ENCODE measurements at regions not wholly inside any gene's neighbourhood (a gene's known extent, or its start where the extent isn't known, plus 50 kb on each side); places are given as distances from the start of the nearest gene placed in this dataset.

GRCh38 chr4:22187203-22187820, 238.7 kb upstream of the KCNIP4 start:
- CTCF ChIA-PET, result no interaction called here
- no peak for DNase-seq
- no peak overlapping the region for H3K27ac ChIP-seq (ENCODE audit: low read depth in 2 of 2, low read length in 1 of 2)

GRCh38 chr4:22181736-22182135, 233.2 kb upstream of the KCNIP4 start:
- Histone ChIP-seq H3K36me3 (replicated peaks in 1 of 2; ENCODE audit: control insufficient read depth in 1 of 2, insufficient read depth in 2 of 2, low read length in 1 of 2) (no peaks in the 10 kb centered on the region), H3K9ac (no peak overlapping the region), H3K27me3 (ENCODE audit: insufficient read depth) (no peaks in the 10 kb centered on the region), H3K79me2 (ENCODE audit: insufficient read depth) (no peaks in the 10 kb centered on the region), H3K27ac (ENCODE audit: low read depth in 2 of 2, low read length in 1 of 2) (no peak overlapping the region), H3K4me3 (ENCODE audit: low read depth in 2 of 2, low read length in 1 of 2) (no peak overlapping the region), H3K4me2 (no peak overlapping the region), H2AFZ (ENCODE audit: low read depth) (no peak overlapping the region), H3F3A (replicated peaks; ENCODE audit: insufficient read depth) (peaks cover 15% of the 10 kb centered on the region), H4K20me1 (ENCODE audit: insufficient read depth) (no peaks in the 10 kb centered on the region), H3K9me3 (no peaks in the 10 kb centered on the region), H3K4me1 (ENCODE audit: control insufficient read depth in 1 of 2, insufficient read depth in 2 of 2, low read depth in 1 of 2, low read length in 1 of 2) (peaks cover 0 to 4% of the 10 kb centered on the region in 2 experiments; a peak in 1 of 4 replicates), H3K9me2 (no peaks in the 10 kb centered on the region)
- CTCF ChIA-PET, result no interaction called here
- DNase-seq, result no peak
- POLR2A ChIA-PET, result no interaction called here
- TF ChIP-seq SMC3 (IDR thresholded peaks at IDR 0.05; ENCODE audit: low read depth, low read length), result no peak
- TF ChIP-seq EP300 (IDR thresholded peaks at IDR 0.05; ENCODE audit: borderline replicate concordance in 1 of 2, low read depth in 1 of 2, low read length in 1 of 2), result no peak
- TF ChIP-seq SIN3A (IDR thresholded peaks at IDR 0.05; ENCODE audit: borderline replicate concordance, low read depth, low read length), result no peak
- no peak for TF ChIP-seq RFX5 (IDR thresholded peaks at IDR 0.05; ENCODE audit: low read length)
- TF ChIP-seq GABPA (IDR thresholded peaks at IDR 0.05; ENCODE audit: low read depth), result no peak
- no peak for TF ChIP-seq MEF2A (IDR thresholded peaks at IDR 0.05; ENCODE audit: borderline replicate concordance, low read depth)
- TF ChIP-seq NFIC (IDR thresholded peaks at IDR 0.05; ENCODE audit: borderline replicate concordance), result no peak
- no peak for TF ChIP-seq EZH2phosphoT487 (IDR thresholded peaks at IDR 0.05; ENCODE audit: borderline replicate concordance, low read depth)
- no peak for TF ChIP-seq FOSL2 (IDR thresholded peaks at IDR 0.05; ENCODE audit: borderline replicate concordance, low read depth)

More at GRCh38 chr4:22187203-22187820, 238.7 kb upstream of the KCNIP4 start:
- 48% methylated on average over 2 of the region's 2 CpGs for WGBS (ENCODE audit: low lambda C conversion rate)
- Histone ChIP-seq H3K9me2 (no peaks in the 10 kb centered on the region), H3K4me3 (ENCODE audit: low read depth in 2 of 2, low read length in 1 of 2) (no peak overlapping the region), H3K9ac (no peak overlapping the region), H3K27me3 (ENCODE audit: insufficient read depth) (no peaks in the 10 kb centered on the region), H4K20me1 (ENCODE audit: insufficient read depth) (no peaks in the 10 kb centered on the region), H2AFZ (ENCODE audit: low read depth) (no peak overlapping the region), H3K9me3 (no peaks in the 10 kb centered on the region), H3F3A (replicated peaks; ENCODE audit: insufficient read depth) (peaks cover 9% of the 10 kb centered on the region), H3K79me2 (ENCODE audit: insufficient read depth) (no peaks in the 10 kb centered on the region), H3K4me2 (no peak overlapping the region), H3K4me1 (ENCODE audit: control insufficient read depth in 1 of 2, insufficient read depth in 2 of 2, low read depth in 1 of 2, low read length in 1 of 2) (peaks cover 0 to 7% of the 10 kb centered on the region in 2 experiments; a peak in 1 of 4 replicates), H3K36me3 (replicated peaks in 1 of 2; ENCODE audit: control insufficient read depth in 1 of 2, insufficient read depth in 2 of 2, low read length in 1 of 2) (no peaks in the 10 kb centered on the region)
- POLR2A ChIA-PET, result no interaction called here
- TF ChIP-seq FOXM1 (IDR thresholded peaks at IDR 0.05; ENCODE audit: low read depth) (no peak), GATA2 (CRISPR knock-in tag; IDR thresholded peaks at IDR 0.05) (no peak)

GRCh38 chr4:22179124-22179874, 230.7 kb upstream of the KCNIP4 start:
- Histone ChIP-seq H3K9me2 (no peaks in the 10 kb centered on the region), H3K27me3 (ENCODE audit: insufficient read depth) (no peaks in the 10 kb centered on the region), H3K9me3 (no peaks in the 10 kb centered on the region), H3K36me3 (replicated peaks in 1 of 2; ENCODE audit: control insufficient read depth in 1 of 2, insufficient read depth in 2 of 2, low read length in 1 of 2) (no peaks in the 10 kb centered on the region), H4K20me1 (ENCODE audit: insufficient read depth) (no peaks in the 10 kb centered on the region), H3K4me1 (ENCODE audit: control insufficient read depth in 1 of 2, insufficient read depth in 2 of 2, low read depth in 1 of 2, low read length in 1 of 2) (peaks cover 0 to 4% of the 10 kb centered on the region in 2 experiments; a peak in 1 of 4 replicates), H3K79me2 (ENCODE audit: insufficient read depth) (no peaks in the 10 kb centered on the region), H3K9ac (no peak overlapping the region), H3K27ac (ENCODE audit: low read depth in 2 of 2, low read length in 1 of 2) (peak overlapping the region; percentile 43 to 79; a peak in 3 of 4 replicates), H2AFZ (ENCODE audit: low read depth) (no peak overlapping the region), H3K4me3 (ENCODE audit: low read depth in 2 of 2, low read length in 1 of 2) (no peak overlapping the region), H3F3A (replicated peaks; ENCODE audit: insufficient read depth) (peaks cover 15% of the 10 kb centered on the region), H3K4me2 (peak overlapping the region; percentile 45)
- DNase-seq, result no peak
- ChIA-PET POLR2A (no interaction called here), CTCF (interaction anchor here (1.2 kb wide), 1 partner anchor 12 kb away, joined by 4 read pairs; no protein-coding TSS in a partner anchor)
- 0% methylated on average over 1 of the region's 1 CpG for WGBS (ENCODE audit: low lambda C conversion rate)
- TF ChIP-seq TEAD4 (IDR thresholded peaks at IDR 0.05; ENCODE audit: borderline replicate concordance, insufficient read depth) (peak; percentile 95), USF2 (IDR thresholded peaks at IDR 0.05; ENCODE audit: borderline replicate concordance, low read depth, low read length) (no peak), YY1 (IDR thresholded peaks at IDR 0.05; ENCODE audit: low read depth) (0 out of 2 replicates have a peak, but pooled peaks have one; percentile 58), REST (IDR thresholded peaks at IDR 0.05; ENCODE audit: low read depth, low read length) (no peak)
- TF ChIP-seq, protein P1, sequence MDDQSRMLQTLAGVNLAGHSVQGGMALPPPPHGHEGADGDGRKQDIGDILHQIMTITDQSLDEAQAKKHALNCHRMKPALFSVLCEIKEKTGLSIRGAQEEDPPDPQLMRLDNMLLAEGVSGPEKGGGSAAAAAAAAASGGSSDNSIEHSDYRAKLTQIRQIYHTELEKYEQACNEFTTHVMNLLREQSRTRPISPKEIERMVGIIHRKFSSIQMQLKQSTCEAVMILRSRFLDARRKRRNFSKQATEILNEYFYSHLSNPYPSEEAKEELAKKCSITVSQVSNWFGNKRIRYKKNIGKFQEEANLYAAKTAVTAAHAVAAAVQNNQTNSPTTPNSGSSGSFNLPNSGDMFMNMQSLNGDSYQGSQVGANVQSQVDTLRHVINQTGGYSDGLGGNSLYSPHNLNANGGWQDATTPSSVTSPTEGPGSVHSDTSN (IDR thresholded peaks at IDR 0.05), result peak; percentile 97
